ENCODE measurements at regions not wholly inside any gene's neighbourhood (a gene's known extent, or its start where the extent isn't known, plus 50 kb on each side); places are given as distances from the start of the nearest gene placed in this dataset.
"Not testable (repeated sequence)": the region's sequence is repeated elsewhere in the genome, so short reads cannot be mapped to it uniquely, and the experiment has no call there.

GRCh38 chr5:154669913-154670312, 85.3 kb upstream of the LARP1 start:
- not testable (repeated sequence) for DNase-seq (ENCODE audit: low read depth in 1 of 2, low spot score in 2 of 2); H3K23me2 ChIP-seq (ENCODE audit: low read depth, low read length); H3K4me1 ChIP-seq (replicated peaks in 1 of 4; ENCODE audit: control insufficient read depth in 3 of 4, insufficient read depth in 4 of 4, low read length in 3 of 4); H4K5ac ChIP-seq (ENCODE audit: insufficient read length, low read depth, low read length); H3K18ac ChIP-seq (ENCODE audit: extremely low read depth, low read length); H4K20me1 ChIP-seq (replicated peaks in 1 of 2; ENCODE audit: control insufficient read depth in 1 of 2, insufficient read depth in 2 of 2, low read length in 2 of 2); H4K8ac ChIP-seq (ENCODE audit: extremely low read depth, insufficient read depth, low read length); H2BK12ac ChIP-seq (ENCODE audit: low read depth, low read length); H3K4me2 ChIP-seq (ENCODE audit: insufficient read depth in 1 of 2, low read depth in 2 of 2, low read length in 2 of 2); H2BK15ac ChIP-seq (ENCODE audit: low read length); H2AK5ac ChIP-seq (ENCODE audit: low read depth, low read length); H2BK5ac ChIP-seq (ENCODE audit: low read depth, low read length); H3K79me1 ChIP-seq (ENCODE audit: low read depth, low read length); H2BK120ac ChIP-seq (replicated peaks; ENCODE audit: low read depth, low read length); H3K9ac ChIP-seq (replicated peaks in 1 of 4; ENCODE audit: extremely low read depth in 1 of 4, low read depth in 3 of 4, low read length in 3 of 4); H3K56ac ChIP-seq (replicated peaks; ENCODE audit: insufficient read length, low read depth, low read length); H2BK20ac ChIP-seq (ENCODE audit: low read length); H3K23ac ChIP-seq (ENCODE audit: insufficient read length); H3K4ac ChIP-seq (replicated peaks; ENCODE audit: insufficient read length, low read depth, low read length); H2AFZ ChIP-seq (ENCODE audit: low read length); FAIRE-seq; H3K36me3 ChIP-seq (ENCODE audit: control insufficient read depth in 2 of 4, insufficient read depth in 4 of 4, low read length in 3 of 4); H3K79me2 ChIP-seq (ENCODE audit: control insufficient read depth in 1 of 2, insufficient read depth in 2 of 2, low read length in 2 of 2); H4K91ac ChIP-seq (replicated peaks; ENCODE audit: insufficient read length, low read length); H3K27ac ChIP-seq (ENCODE audit: low read depth, low read length); H3K27me3 ChIP-seq (replicated peaks in 1 of 4; ENCODE audit: control insufficient read depth in 3 of 4, extremely low read depth in 1 of 4, insufficient read depth in 3 of 4, low read length in 3 of 4); H3K4me3 ChIP-seq (ENCODE audit: extremely low read depth in 1 of 4, insufficient read depth in 2 of 4, low read depth in 3 of 4, low read length in 4 of 4); H3K14ac ChIP-seq (ENCODE audit: insufficient read length)
- POLR2A ChIA-PET (ENCODE audit: partially characterized antibody), result interaction anchor here (0.6 to 1.0 kb wide), 2 partner anchors 21 to 88 kb away, joined by 3 read pairs; no protein-coding TSS in a partner anchor
- H3K9me3 ChIP-seq (ENCODE audit: insufficient read depth in 2 of 2, low read depth in 1 of 2, low read length in 1 of 2), result peaks cover 14 to 15% of the 10 kb centered on the region in 2 experiments
- CTCF ChIA-PET (ENCODE audit: partially characterized antibody), result interaction anchor here (0.6 to 1.1 kb wide), 3 partner anchors 8 to 210 kb away, joined by 3 read pairs; no protein-coding TSS in a partner anchor
- WGBS, 2 experiments (ENCODE audit: extremely low coverage in 1 of 2, insufficient coverage in 1 of 2, insufficient read length in 1 of 2, insufficient replicate concordance in 2 of 2, low coverage in 1 of 2, low lambda C conversion rate in 2 of 2, missing lambda C conversion rate in 1 of 2), result 95% methylated on average over 8 of the region's 8 CpGs; no CpG with 5 or more reads in 1 of the 2 experiments
